B cell (primary cell): ENCODE measurements at regions not wholly inside any gene's neighbourhood (a gene's known extent, or its start where the extent isn't known, plus 50 kb on each side); places are given as distances from the start of the nearest gene placed in this dataset.

Experiments used
- ATAC-seq: fragments of 200-7000 bp; cut with Tn5 transposase; one replicate; pipeline ENCODE4 v1.10.0; 2021; ENCODE audit warnings: low read depth, mild to moderate bottlenecking, moderate number of reproducible peaks, moderate library complexity
- CTCF ChIA-PET: fragments of 350-600 bp; sonication (Branson Sonifier 250); formaldehyde crosslinking; loops from one replicate; lab custom pipeline; 2021; ENCODE audit warnings: antibody characterized with exemption, inconsistent platforms; lab: Charles Lee
- POLR2A ChIA-PET: fragments of 350-600 bp; sonication (Branson Sonifier 250); formaldehyde crosslinking; loops from one replicate; lab custom pipeline; 2021; ENCODE audit warnings: antibody characterized with exemption; lab: Charles Lee
- DNase-seq: peaks from one replicate; pipeline ENCODE4 v3.0.0; 2013
- H2AFZ ChIP-seq: 2 replicates; pipeline ENCODE4 v1.6.1; 2012; ENCODE audit warnings: mild to moderate bottlenecking, low read depth, low read length; ENCODE audit not compliant: insufficient read depth, poor library complexity, severe bottlenecking
- H3K27ac ChIP-seq, 2 donors: 1 replicate in 1 of 2; 2 replicates in 1 of 2; pipeline ENCODE4 v1.5.1; 2012 to 2013; ENCODE audit warnings: low read length in 2 of 2, mild to moderate bottlenecking in 2 of 2, moderate library complexity in 1 of 2
- H3K27me3 ChIP-seq, 4 experiments: fragments of 200-600 bp in 1 of 4; sonication (generic) in 1 of 4; replicated peaks in 1 of 4; 1 replicate in 2 of 4; 2 replicates in 2 of 4; pipeline versions ENCODE4 v1.6.1 to v1.7.0; 2013 to 2016; ENCODE audit warnings: low read length in 3 of 4, mild to moderate bottlenecking in 2 of 4, mixed read lengths in 1 of 4, moderate library complexity in 1 of 4; ENCODE audit not compliant: insufficient read depth in 4 of 4, control insufficient read depth in 3 of 4; ENCODE audit errors: control extremely low read depth in 1 of 4
- H3K36me3 ChIP-seq, 2 experiments: replicated peaks in 1 of 2; 1 replicate in 1 of 2; 2 replicates in 1 of 2; pipeline versions ENCODE4 v1.6.1 to v1.7.1; 2013; ENCODE audit warnings: low read length in 1 of 2; ENCODE audit not compliant: insufficient read depth in 2 of 2, control insufficient read depth in 1 of 2; ENCODE audit errors: control extremely low read depth in 1 of 2, extremely low read depth in 1 of 2
- H3K4me1 ChIP-seq, 2 donors: fragments of 200-600 bp in 1 of 2; sonication (generic) in 1 of 2; 1 replicate in 1 of 2; 2 replicates in 1 of 2; pipeline versions ENCODE4 v1.5.1 to v1.6.1; 2013 to 2017; ENCODE audit warnings: low read length in 2 of 2; ENCODE audit not compliant: control insufficient read depth in 2 of 2, insufficient read depth in 2 of 2
- H3K4me2 ChIP-seq: replicated peaks from 2 replicates; pipeline ENCODE3; 2012; ENCODE audit warnings: mild to moderate bottlenecking, low read depth, low read length; ENCODE audit not compliant: poor library complexity, severe bottlenecking
- H3K4me3 ChIP-seq, 5 experiments: fragments of 200-600 bp in 1 of 5; sonication (generic) in 1 of 5; 1 replicate in 3 of 5; 2 replicates in 2 of 5; pipeline versions ENCODE4 v1.5.1 to v1.7.0; 2011 to 2016; ENCODE audit warnings: low read length in 4 of 5, mild to moderate bottlenecking in 4 of 5, low read depth in 2 of 5, control low read depth in 1 of 5, moderate library complexity in 1 of 5; ENCODE audit not compliant: insufficient read depth in 1 of 5; ENCODE audit errors: control extremely low read depth in 1 of 5, extremely low read depth in 1 of 5
- H3K79me2 ChIP-seq: fragments of 200-600 bp; sonication (generic); one replicate; pipeline ENCODE4 v1.6.0; 2016; ENCODE audit warnings: low read length; ENCODE audit not compliant: control insufficient read depth, insufficient read depth
- H3K9ac ChIP-seq: fragments of 200-600 bp; sonication (generic); 2 replicates; pipeline ENCODE4 v1.6.1; 2017; ENCODE audit warnings: mild to moderate bottlenecking, low read length, moderate library complexity
- H3K9me3 ChIP-seq, 3 donors: one replicate each; pipeline versions ENCODE4 v1.6.1 to v1.7.1; 2013; ENCODE audit warnings: low read length in 2 of 3; ENCODE audit not compliant: control insufficient read depth in 2 of 3, insufficient read depth in 1 of 3; ENCODE audit errors: control extremely low read depth in 1 of 3
- H4K20me1 ChIP-seq: 2 replicates; pipeline ENCODE4 v1.6.0; 2012; ENCODE audit warnings: mild to moderate bottlenecking, low read length; ENCODE audit not compliant: insufficient read depth, control insufficient read depth, poor library complexity, severe bottlenecking
- H3K27ac Mint-ChIP-seq: one replicate; pipeline ENCODE4 v1.8.0; 2021; ENCODE audit warnings: mixed read lengths
- H3K27me3 Mint-ChIP-seq: one replicate; pipeline ENCODE4 v1.8.0; 2021; ENCODE audit warnings: mixed read lengths
- H3K4me1 Mint-ChIP-seq: one replicate; pipeline ENCODE4 v1.8.0; 2021; ENCODE audit warnings: mixed read lengths
- H3K4me3 Mint-ChIP-seq: one replicate; pipeline ENCODE4 v1.8.0; 2021; ENCODE audit warnings: mixed read lengths
- H3K9me3 Mint-ChIP-seq: one replicate; pipeline ENCODE4 v1.8.0; 2022; ENCODE audit warnings: mixed read lengths; ENCODE audit not compliant: insufficient read depth
- EZH2 ChIP-seq: IDR thresholded peaks from 2 replicates; pipeline ENCODE4 v1.6.1; 2012; ENCODE audit warnings: borderline replicate concordance, low read depth, mild to moderate bottlenecking, moderate library complexity, low read length; ENCODE audit not compliant: insufficient read depth, poor library complexity, severe bottlenecking
- WGBS: methylation state at CpG from one replicate; pipeline ENCODE4 v1.1.5; 2013; ENCODE audit warnings: missing lambda C conversion rate; ENCODE audit not compliant: insufficient coverage; 5-methylcytosine and 5-hydroxymethylcytosine counted together
- intact Hi-C: fragments of 100-400 bp; cut with micrococcal nuclease; formaldehyde crosslinking; loops from one replicate; pipeline ENCODE4 v1.10.0; 2022
- TF ChIP-seq, protein P1 (sequence below): fragments of 200-600 bp; IDR thresholded peaks from one replicate; pipeline ENCODE4 v1.8.0; 2022; ENCODE audit warnings: antibody characterized with exemption, mild to moderate bottlenecking

DNA sequence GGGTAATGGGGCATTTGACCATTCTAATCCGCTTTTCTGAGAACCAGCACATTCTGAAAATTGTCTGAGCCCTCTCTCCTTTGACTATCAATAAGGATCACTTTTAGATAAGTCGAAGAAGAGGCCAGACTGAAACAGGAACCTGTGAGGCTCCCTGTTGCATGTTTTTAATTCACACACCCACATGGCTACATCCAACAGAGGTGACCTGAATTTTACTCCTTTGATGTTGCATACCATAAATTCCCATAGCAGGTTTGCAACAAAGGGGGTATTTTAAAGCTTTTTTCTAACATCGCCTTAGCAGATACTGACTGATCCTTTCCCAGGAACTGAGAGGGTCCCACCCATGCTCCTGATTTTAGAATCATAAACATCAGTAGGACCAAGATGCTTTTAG lies 450.8 kb downstream of the USP25 start:
- no peaks in the 10 kb centered on the region for H3K27me3 Mint-ChIP-seq
- no peak overlapping the region for H2AFZ ChIP-seq
- no peaks in the 10 kb centered on the region for H3K27me3 ChIP-seq
- H3K4me2 ChIP-seq, result no peak overlapping the region
- H4K20me1 ChIP-seq, result no peaks in the 10 kb centered on the region
- H3K27ac Mint-ChIP-seq, result no peak overlapping the region
- ChIA-PET CTCF (no interaction called here), POLR2A (no interaction called here)
- no peaks in the 10 kb centered on the region for H3K9me3 Mint-ChIP-seq
- H3K9me3 ChIP-seq, result no peaks in the 10 kb centered on the region
- TF ChIP-seq, protein P1, sequence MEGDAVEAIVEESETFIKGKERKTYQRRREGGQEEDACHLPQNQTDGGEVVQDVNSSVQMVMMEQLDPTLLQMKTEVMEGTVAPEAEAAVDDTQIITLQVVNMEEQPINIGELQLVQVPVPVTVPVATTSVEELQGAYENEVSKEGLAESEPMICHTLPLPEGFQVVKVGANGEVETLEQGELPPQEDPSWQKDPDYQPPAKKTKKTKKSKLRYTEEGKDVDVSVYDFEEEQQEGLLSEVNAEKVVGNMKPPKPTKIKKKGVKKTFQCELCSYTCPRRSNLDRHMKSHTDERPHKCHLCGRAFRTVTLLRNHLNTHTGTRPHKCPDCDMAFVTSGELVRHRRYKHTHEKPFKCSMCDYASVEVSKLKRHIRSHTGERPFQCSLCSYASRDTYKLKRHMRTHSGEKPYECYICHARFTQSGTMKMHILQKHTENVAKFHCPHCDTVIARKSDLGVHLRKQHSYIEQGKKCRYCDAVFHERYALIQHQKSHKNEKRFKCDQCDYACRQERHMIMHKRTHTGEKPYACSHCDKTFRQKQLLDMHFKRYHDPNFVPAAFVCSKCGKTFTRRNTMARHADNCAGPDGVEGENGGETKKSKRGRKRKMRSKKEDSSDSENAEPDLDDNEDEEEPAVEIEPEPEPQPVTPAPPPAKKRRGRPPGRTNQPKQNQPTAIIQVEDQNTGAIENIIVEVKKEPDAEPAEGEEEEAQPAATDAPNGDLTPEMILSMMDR, result no peak
- no peak for TF ChIP-seq EZH2
- H3K4me1 ChIP-seq, result no peaks in the 10 kb centered on the region
- H3K9ac ChIP-seq, result no peak overlapping the region
- no peaks in the 10 kb centered on the region for H3K4me1 Mint-ChIP-seq
- H3K36me3 ChIP-seq, result no peaks in the 10 kb centered on the region
- H3K4me3 Mint-ChIP-seq, result no peak overlapping the region
- ATAC-seq (no peak), DNase-seq (no peak)
- H3K79me2 ChIP-seq, result no peaks in the 10 kb centered on the region
- intact Hi-C loops, result no loop called here
- no peak overlapping the region for H3K27ac ChIP-seq
- H3K4me3 ChIP-seq, result no peak overlapping the region
- WGBS, result 33% methylated on average over 1 of the region's 3 CpGs

DNA sequence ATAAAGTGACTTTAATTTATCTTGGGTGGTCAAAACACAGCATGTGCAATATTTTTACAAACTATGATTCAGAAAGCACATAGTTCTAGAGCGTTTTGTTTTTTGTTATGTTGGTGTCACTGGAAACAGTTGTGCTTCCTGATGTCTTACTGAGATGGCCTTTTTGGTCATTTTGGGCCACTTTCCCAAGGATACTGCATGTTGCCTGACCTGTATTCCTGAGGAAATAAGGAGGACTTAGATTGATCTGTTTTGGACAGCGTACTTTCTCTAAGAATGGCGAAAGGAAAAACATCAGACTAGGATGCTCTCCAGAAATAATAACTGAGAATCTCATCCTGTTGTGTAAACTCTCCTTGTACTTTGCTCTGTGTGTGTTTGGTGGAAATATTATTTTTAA lies 451.2 kb downstream of the USP25 start:
- ATAC-seq (no peak), DNase-seq (no peak)
- no peak overlapping the region for H3K27ac Mint-ChIP-seq
- POLR2A ChIA-PET, result no interaction called here
- no peak overlapping the region for H3K4me3 Mint-ChIP-seq
- no peak overlapping the region for H2AFZ ChIP-seq
- H3K9me3 ChIP-seq, result no peaks in the 10 kb centered on the region
- no peaks in the 10 kb centered on the region for H3K4me1 Mint-ChIP-seq
- no peaks in the 10 kb centered on the region for H3K27me3 ChIP-seq
- CTCF ChIA-PET, result no interaction called here
- intact Hi-C loops, result no loop called here
- H3K79me2 ChIP-seq, result no peaks in the 10 kb centered on the region
- H3K4me1 ChIP-seq, result no peaks in the 10 kb centered on the region
- H3K9ac ChIP-seq, result no peak overlapping the region
- TF ChIP-seq EZH2, result no peak
- TF ChIP-seq, protein P1, result no peak
- H3K36me3 ChIP-seq, result no peaks in the 10 kb centered on the region
- no peaks in the 10 kb centered on the region for H3K9me3 Mint-ChIP-seq
- no peak overlapping the region for H3K4me3 ChIP-seq
- no peak overlapping the region for H3K27ac ChIP-seq
- no peak overlapping the region for H3K4me2 ChIP-seq
- H3K27me3 Mint-ChIP-seq, result no peaks in the 10 kb centered on the region
- H4K20me1 ChIP-seq, result no peaks in the 10 kb centered on the region
- 100% methylated on average over 1 of the region's 3 CpGs for WGBS
